OCI-LY1 (cell line): ENCODE measurements at regions not wholly inside any gene's neighbourhood (a gene's known extent, or its start where the extent isn't known, plus 50 kb on each side); places are given as distances from the start of the nearest gene placed in this dataset.
"Not testable (repeated sequence)": the region's sequence is repeated elsewhere in the genome, so short reads cannot be mapped to it uniquely, and the experiment has no call there.

Experiments
- H2AFZ ChIP-seq: fragments of 200-600 bp; sonication (generic), shearing (Covaris generic); 2 replicates; pipeline ENCODE4 v1.6.0; 2014; ENCODE audit warnings: antibody characterized with exemption, mild to moderate bottlenecking, low read length
- H3F3A ChIP-seq: fragments of 200-600 bp; sonication (generic), shearing (Covaris generic); 2 replicates; pipeline ENCODE4 v1.6.0; 2014; ENCODE audit warnings: mild to moderate bottlenecking, antibody characterized with exemption, low read length, moderate library complexity; ENCODE audit not compliant: insufficient read depth
- H3K27ac ChIP-seq: fragments of 200-600 bp; sonication (generic); 2 replicates; pipeline ENCODE4 v1.5.1; 2014; ENCODE audit warnings: low read length, mixed run types, mild to moderate bottlenecking, low read depth; ENCODE audit not compliant: poor library complexity, severe bottlenecking
- H3K27me3 ChIP-seq: fragments of 200-600 bp; sonication (generic); 2 replicates; pipeline ENCODE4 v1.6.0; 2014; ENCODE audit warnings: antibody characterized with exemption, mild to moderate bottlenecking, low read length, moderate library complexity; ENCODE audit not compliant: insufficient read depth
- H3K36me3 ChIP-seq: fragments of 200-600 bp; sonication (generic); 2 replicates; pipeline ENCODE4 v1.6.1; 2014; ENCODE audit warnings: mild to moderate bottlenecking, antibody characterized with exemption, low read length, moderate library complexity, mixed read lengths; ENCODE audit not compliant: insufficient read depth
- H3K4me1 ChIP-seq: fragments of 200-600 bp; sonication (generic); 2 replicates; pipeline ENCODE4 v1.5.1; 2014; ENCODE audit warnings: mild to moderate bottlenecking, low read length, moderate library complexity; ENCODE audit not compliant: insufficient read depth, severe bottlenecking
- H3K4me2 ChIP-seq: fragments of 200-600 bp; sonication (generic), shearing (Covaris generic); 2 replicates; pipeline ENCODE4 v1.6.1; 2014; ENCODE audit warnings: low read length
- H3K4me3 ChIP-seq: fragments of 200-600 bp; sonication (generic); 2 replicates; pipeline ENCODE4 v1.5.1; 2014; ENCODE audit warnings: low read length, low read depth, mild to moderate bottlenecking, mixed read lengths; ENCODE audit not compliant: poor library complexity, severe bottlenecking
- H3K79me2 ChIP-seq: fragments of 200-600 bp; shearing (Covaris generic); 2 replicates; pipeline ENCODE4 v1.6.1; 2016; ENCODE audit warnings: mixed run types, low read length, mixed read lengths; ENCODE audit not compliant: insufficient read depth
- H3K9ac ChIP-seq: fragments of 200-600 bp; sonication (generic), shearing (Covaris generic); 2 replicates; pipeline ENCODE4 v1.6.1; 2014; ENCODE audit warnings: mild to moderate bottlenecking, low read length, mixed read lengths
- H3K9me2 ChIP-seq: fragments of 200-600 bp; sonication (generic), shearing (Covaris generic); 2 replicates; pipeline ENCODE4 v1.6.1; 2014; ENCODE audit warnings: low read depth, mild to moderate bottlenecking, low read length, mixed read lengths
- H3K9me3 ChIP-seq: fragments of 200-600 bp; shearing (Covaris generic); 2 replicates; pipeline ENCODE4 v1.6.1; 2014; ENCODE audit warnings: low read length, mixed read lengths
- H4K20me1 ChIP-seq: fragments of 200-600 bp; sonication (generic), shearing (Covaris generic); 2 replicates; pipeline ENCODE4 v1.6.0; 2016; ENCODE audit warnings: mild to moderate bottlenecking, low read length; ENCODE audit not compliant: insufficient read depth
- CTCF ChIP-seq: fragments of 200-600 bp; sonication (generic), shearing (Covaris generic); IDR thresholded peaks from 2 replicates; pipeline ENCODE4 v1.5.1; 2017; ENCODE audit warnings: mild to moderate bottlenecking, antibody characterized with exemption, low read length, moderate library complexity, mixed read lengths
- EZH2 ChIP-seq: fragments of 200-600 bp; sonication (generic), shearing (Covaris generic); IDR thresholded peaks from 2 replicates; pipeline ENCODE4 v1.8.0; 2017; ENCODE audit warnings: borderline replicate concordance, mixed run types, mild to moderate bottlenecking, antibody characterized with exemption, low read length, moderate library complexity, mixed read lengths

GRCh38 chr20:29325304-29325640 lies 1932.2 kb upstream of the DEFB115 start:
- no peaks in the 10 kb centered on the region for H3K27me3 ChIP-seq
- no peaks in the 10 kb centered on the region for H3K9me3 ChIP-seq
- no peak overlapping the region for H3K27ac ChIP-seq
- no peak overlapping the region for H3K9ac ChIP-seq
- H3K36me3 ChIP-seq = no peaks in the 10 kb centered on the region
- H3K4me1 ChIP-seq = no peaks in the 10 kb centered on the region
- no peaks in the 10 kb centered on the region for H3F3A ChIP-seq
- no peak overlapping the region for H3K4me3 ChIP-seq
- H3K9me2 ChIP-seq = no peaks in the 10 kb centered on the region
- no peak overlapping the region for H3K4me2 ChIP-seq
- H2AFZ ChIP-seq = no peak overlapping the region
- TF ChIP-seq EZH2 = no peak
- no peak for TF ChIP-seq CTCF
- no peaks in the 10 kb centered on the region for H3K79me2 ChIP-seq
- H4K20me1 ChIP-seq = no peaks in the 10 kb centered on the region

GRCh38 chr20:29325781-29326180 lies 1931.7 kb upstream of the DEFB115 start:
- not testable (repeated sequence) for H3K9me2 ChIP-seq, H3K4me3 ChIP-seq, H3K9me3 ChIP-seq, H3K9ac ChIP-seq, H3K79me2 ChIP-seq, H3K36me3 ChIP-seq, H3K4me2 ChIP-seq, H2AFZ ChIP-seq, H3F3A ChIP-seq, H3K27ac ChIP-seq, H3K4me1 ChIP-seq, H4K20me1 ChIP-seq, H3K27me3 ChIP-seq

- H3K4me1 ChIP-seq = no peaks in the 10 kb centered on the region
- no peaks in the 10 kb centered on the region for H3K9me3 ChIP-seq
- no peaks in the 10 kb centered on the region for H3K9me2 ChIP-seq
- H3K9ac ChIP-seq = no peak overlapping the region
- no peak overlapping the region for H3K27ac ChIP-seq
- H3K4me2 ChIP-seq = no peak overlapping the region
- no peaks in the 10 kb centered on the region for H3K27me3 ChIP-seq
- no peaks in the 10 kb centered on the region for H4K20me1 ChIP-seq
- H3K79me2 ChIP-seq = no peaks in the 10 kb centered on the region
- no peak overlapping the region for H2AFZ ChIP-seq
- no peaks in the 10 kb centered on the region for H3K36me3 ChIP-seq
- no peak for TF ChIP-seq EZH2
- TF ChIP-seq CTCF = no peak
- H3F3A ChIP-seq = no peaks in the 10 kb centered on the region
- H3K4me3 ChIP-seq = no peak overlapping the region
Observed at GRCh38 chr20:29326376-29327070, 1930.9 kb upstream of the DEFB115 start.

GRCh38 chr20:29327600-29328420 lies 1929.7 kb upstream of the DEFB115 start:
- not testable (repeated sequence) for H3K79me2 ChIP-seq, H3F3A ChIP-seq, H3K9ac ChIP-seq, H3K4me2 ChIP-seq, H2AFZ ChIP-seq, H3K9me2 ChIP-seq, H3K27me3 ChIP-seq, H4K20me1 ChIP-seq, H3K9me3 ChIP-seq, H3K4me1 ChIP-seq, H3K4me3 ChIP-seq, H3K27ac ChIP-seq, H3K36me3 ChIP-seq
- peak; percentile 29; the same call in 1 of the 2 replicates for TF ChIP-seq CTCF

- not testable (repeated sequence) for H3K79me2 ChIP-seq, H3K4me1 ChIP-seq, H2AFZ ChIP-seq, H3K27me3 ChIP-seq, H3K27ac ChIP-seq, H3K9me2 ChIP-seq, H3K4me2 ChIP-seq, H3F3A ChIP-seq, H3K9me3 ChIP-seq, H3K9ac ChIP-seq, H3K36me3 ChIP-seq, H4K20me1 ChIP-seq, H3K4me3 ChIP-seq
Observed at GRCh38 chr20:29330429-29331115, 1926.9 kb upstream of the DEFB115 start.
